A549 (cell line): ENCODE measurements at regions not wholly inside any gene's neighbourhood (a gene's known extent, or its start where the extent isn't known, plus 50 kb on each side); places are given as distances from the start of the nearest gene placed in this dataset.

ENCODE experiments used
- ATAC-seq, 2 experiments: fragments of 200-7000 bp in 1 of 2; fragments of >200 bp in 1 of 2; cut with Nextera tagmentation in 1 of 2; cut with Tn5 transposase in 1 of 2; 3 replicates each; pipeline versions ENCODE4 v1.8.0 to v1.9.1; 2018 to 2020; ENCODE audit warnings: mild to moderate bottlenecking in 1 of 2, moderate library complexity in 1 of 2
- CTCF ChIA-PET: fragments of 300-600 bp; sonication (Branson Sonifier 250); formaldehyde crosslinking; extraction: SDS; loops from one replicate; lab custom pipeline; 2021; ENCODE audit warnings: antibody characterized with exemption, inconsistent platforms; lab: Yijun Ruan, JAX
- POLR2A ChIA-PET: fragments of 350-600 bp; formaldehyde crosslinking; extraction: SDS; loops from one replicate; lab custom pipeline; 2021; ENCODE audit warnings: antibody characterized with exemption, inconsistent platforms; lab: Yijun Ruan, JAX
- DNase-seq, 2 experiments: peaks; one replicate each; pipeline versions ENCODE4 v3.0.0 to v3.0.0-alpha.2; 2011 to 2016; ENCODE audit warnings: low read depth in 1 of 2, low spot score in 1 of 2
- FAIRE-seq: peaks from 2 replicates; lab custom pipeline; 2011; peaks lifted over from hg19 to GRCh38; lab: Jason Lieb, UNC
- H3K27ac ChIP-seq, 2 experiments: fragments of >200 bp; sonication (Bioruptor Twin); formaldehyde crosslinking; 3 replicates each; pipeline ENCODE4 v1.5.1; 2016 to 2017
- H3K4me1 ChIP-seq: fragments of >200 bp; sonication (Bioruptor Twin); formaldehyde crosslinking; 3 replicates; pipeline ENCODE4 v1.6.1; 2016
- H3K4me2 ChIP-seq: fragments of >200 bp; sonication (Bioruptor Twin); formaldehyde crosslinking; 3 replicates; pipeline ENCODE4 v1.6.1; 2016
- H3K4me3 ChIP-seq: fragments of >200 bp; sonication (Bioruptor Twin); formaldehyde crosslinking; 3 replicates; pipeline ENCODE4 v1.5.1; 2016
- H3K9me3 ChIP-seq: fragments of >200 bp; sonication (Bioruptor Twin); formaldehyde crosslinking; 3 replicates; pipeline ENCODE4 v1.6.1; 2016
- CEBPB ChIP-seq, 2 experiments: fragments of >200 bp in 1 of 2; sonication (Bioruptor Twin) in 1 of 2; formaldehyde crosslinking in 1 of 2; IDR thresholded peaks; 2 replicates each; pipeline ENCODE4 v1.6.1; 2012 to 2016
- CTCF ChIP-seq: fragments of >200 bp; sonication (Bioruptor Twin); formaldehyde crosslinking; IDR thresholded peaks from 3 replicates; pipeline ENCODE4 v1.5.1; 2016
- E2F6 ChIP-seq: IDR thresholded peaks from 2 replicates; pipeline ENCODE4 v1.6.1; 2012; ENCODE audit warnings: low read depth, borderline replicate concordance
- ELK1 ChIP-seq: fragments of 150-350 bp; IDR thresholded peaks from 2 replicates; pipeline ENCODE4 v1.6.1; 2014; ENCODE audit warnings: low read depth, mild to moderate bottlenecking, low read length
- FOSB ChIP-seq: fragments of 250-450 bp; sonication (Bioruptor Pico); IDR thresholded peaks from 2 replicates; pipeline ENCODE4 v1.5.0; 2020; ENCODE audit warnings: mild to moderate bottlenecking, moderate library complexity
- FOSL2 ChIP-seq, 2 experiments: fragments of 450-650 bp in 1 of 2; fragments of >200 bp in 1 of 2; sonication (Bioruptor Twin) in 1 of 2; formaldehyde crosslinking; IDR thresholded peaks; 2 replicates each; pipeline versions ENCODE4 v1.5.0 to v1.6.1; 2016 to 2020; ENCODE audit warnings: mild to moderate bottlenecking in 1 of 2, moderate library complexity in 1 of 2
- HES2 ChIP-seq: fragments of >200 bp; sonication (Bioruptor Twin); formaldehyde crosslinking; IDR thresholded peaks from 2 replicates; pipeline ENCODE4 v1.6.1; 2016
- HMGXB4 ChIP-seq: fragments of 250-450 bp; sonication (Bioruptor Pico); IDR thresholded peaks from 2 replicates; pipeline ENCODE4 v1.5.0; 2021; ENCODE audit warnings: mild to moderate bottlenecking, moderate library complexity, borderline replicate concordance
- HOXA7 ChIP-seq: fragments of 250-450 bp; sonication (Bioruptor Pico); IDR thresholded peaks from 2 replicates; pipeline ENCODE4 v1.5.0; 2020; ENCODE audit warnings: mild to moderate bottlenecking, moderate library complexity
- KDM1A ChIP-seq: fragments of 200-600 bp; sonication (generic); IDR thresholded peaks from 2 replicates; pipeline ENCODE4 v1.6.1; 2016; ENCODE audit warnings: low read depth, mild to moderate bottlenecking
- MYC ChIP-seq: IDR thresholded peaks from 2 replicates; pipeline ENCODE4 v1.6.1; 2012; ENCODE audit warnings: mild to moderate bottlenecking, inconsistent platforms, low read length, improper control_type of control experiment, borderline replicate concordance
- NPAS2 ChIP-seq: fragments of 250-450 bp; sonication (Bioruptor Pico); IDR thresholded peaks from 2 replicates; pipeline ENCODE4 v1.8.0; 2022; ENCODE audit warnings: mild to moderate bottlenecking, moderate library complexity, borderline replicate concordance
- NR3C1 ChIP-seq: fragments of >200 bp; sonication (Bioruptor Twin); formaldehyde crosslinking; IDR thresholded peaks from 3 replicates; pipeline ENCODE4 v1.6.1; 2017
- RCOR1 ChIP-seq: fragments of 150-350 bp; IDR thresholded peaks from 2 replicates; pipeline ENCODE4 v1.6.1; 2014; ENCODE audit warnings: antibody characterized with exemption, low read length, low read depth
- RFX5 ChIP-seq: fragments of 450-650 bp; IDR thresholded peaks from 2 replicates; pipeline ENCODE4 v1.7.1; 2014; ENCODE audit warnings: antibody characterized with exemption, mild to moderate bottlenecking, moderate library complexity
- SMC3 ChIP-seq: fragments of >200 bp; sonication (Bioruptor Twin); formaldehyde crosslinking; IDR thresholded peaks from 3 replicates; pipeline ENCODE4 v1.6.1; 2018; ENCODE audit warnings: inconsistent platforms
- SREBF2 ChIP-seq: fragments of 450-650 bp; IDR thresholded peaks from 2 replicates; pipeline ENCODE4 v1.6.1; 2014; ENCODE audit warnings: mild to moderate bottlenecking, moderate library complexity
- TFCP2L1 ChIP-seq: fragments of 250-450 bp; sonication (Bioruptor Pico); IDR thresholded peaks from 2 replicates; pipeline ENCODE4 v1.5.0; 2021; ENCODE audit warnings: mild to moderate bottlenecking
- ZC3H11A ChIP-seq: fragments of 450-650 bp; IDR thresholded peaks from 2 replicates; pipeline ENCODE4 v1.6.1; 2014; ENCODE audit warnings: antibody characterized with exemption, mild to moderate bottlenecking
- ZNF302 ChIP-seq: fragments of 250-450 bp; sonication (Bioruptor Pico); IDR thresholded peaks from 2 replicates; pipeline ENCODE4 v1.9.0; 2021; ENCODE audit warnings: inconsistent platforms, mild to moderate bottlenecking, moderate library complexity
- WGBS: methylation state at CpG from one replicate; pipeline ENCODE4 v1.1.6; 2017; ENCODE audit errors: missing lambda C conversion rate; 5-methylcytosine and 5-hydroxymethylcytosine counted together

GRCh38 chr9:129340427-129341170 lies 162.5 kb upstream of the IER5L start:
- ChIA-PET POLR2A (no interaction called here), CTCF (no interaction called here)
- Histone ChIP-seq H3K4me1 (peaks cover 39% of the 10 kb centered on the region), H3K27ac (peak overlapping the region; percentile 48 to 99; a peak in 5 of 6 replicates), H3K4me2 (no peak overlapping the region), H3K9me3 (no peaks in the 10 kb centered on the region), H3K4me3 (no peak overlapping the region)
- no peak for FAIRE-seq
- ATAC-seq = peak; percentile 49 to 69; a peak in 3 of 6 replicates
- TF ChIP-seq NPAS2 (CRISPR knock-in tag) (no peak), RCOR1 (no peak), HES2 (no peak), SREBF2 (no peak), RFX5 (no peak), HOXA7 (CRISPR knock-in tag) (no peak), KDM1A (no peak), TFCP2L1 (CRISPR knock-in tag) (no peak), FOSL2 (IDR thresholded peaks at IDR 0.05) (no peak), FOSL2 (CRISPR knock-in tag; IDR thresholded peaks at IDR 0.05) (no peak), CEBPB (IDR thresholded peaks at IDR 0.05) (no peak), ELK1 (no peak), NR3C1 (no peak), SMC3 (no peak), ZC3H11A (no peak), CTCF (no peak), FOSB (CRISPR knock-in tag) (no peak), ZNF302 (CRISPR knock-in tag) (no peak), E2F6 (no peak), HMGXB4 (no peak), MYC (no peak)
- WGBS = 80% methylated on average over 14 of the region's 15 CpGs
- DNase-seq = peak in 1 of 2 experiments; percentile 59

GRCh38 chr9:129339539-129340157 lies 161.6 kb upstream of the IER5L start:
- WGBS = 99% methylated on average over 3 of the region's 3 CpGs
- TF ChIP-seq HES2 = no peak
- TF ChIP-seq CEBPB (IDR thresholded peaks at IDR 0.05) = no peak
- TF ChIP-seq TFCP2L1 (CRISPR knock-in tag) = no peak
- H3K9me3 ChIP-seq = no peaks in the 10 kb centered on the region
- H3K4me3 ChIP-seq = no peak overlapping the region
- DNase-seq = no peak
- FAIRE-seq = no peak
- H3K27ac ChIP-seq = peak overlapping the region; percentile 64 to 99; a peak in 5 of 6 replicates
- CTCF ChIA-PET = interaction anchor here (1.0 to 1.6 kb wide), 3 partner anchors 17 to 200 kb away, joined by 3 to 4 read pairs (median 3); no protein-coding TSS in a partner anchor
- POLR2A ChIA-PET = no interaction called here
- H3K4me2 ChIP-seq = no peak overlapping the region
- peaks cover 49% of the 10 kb centered on the region for H3K4me1 ChIP-seq
- ATAC-seq = no peak
